ENCODE measurements at regions not wholly inside any gene's neighbourhood (a gene's known extent, or its start where the extent isn't known, plus 50 kb on each side); places are given as distances from the start of the nearest gene placed in this dataset.
A peak's percentile ranks its signal among the peaks of the same experiment; 100 is the strongest.

- no peak for ATAC-seq
- intact Hi-C loops (cut with DNase I, micrococcal nuclease) = no loop called here
- no peak for DNase-seq
These were observed 164.0 kb downstream of the SOX9 start for GRCh38 chr17:72284806-72285205.

DNA sequence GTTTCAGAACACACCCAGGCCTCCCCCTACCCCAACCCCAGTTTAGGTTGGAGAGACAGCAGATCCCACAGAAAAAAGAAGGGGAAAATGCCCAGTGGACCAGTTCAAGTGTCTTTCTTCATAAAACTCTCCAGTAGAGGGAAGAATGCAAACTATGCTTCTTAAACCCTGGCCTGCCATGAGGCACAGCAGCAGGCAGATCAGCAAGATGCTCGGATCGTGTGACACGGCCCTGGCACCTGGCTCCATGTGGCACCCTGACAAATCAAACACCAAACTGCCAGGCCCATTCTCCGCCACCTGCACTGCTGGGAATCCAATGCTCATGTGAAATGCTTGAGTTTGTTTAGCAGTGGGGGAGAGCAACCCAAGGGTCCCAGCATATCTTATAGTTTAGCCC, 166.8 kb downstream of the SOX9 start:
- ATAC-seq (no peak), DNase-seq (no peak)
- intact Hi-C loops (cut with DNase I, micrococcal nuclease) = no loop called here

- intact Hi-C loops (cut with DNase I, micrococcal nuclease) = no loop called here
- no peak for ATAC-seq
- no peak for DNase-seq
These were observed 173.7 kb downstream of the SOX9 start for GRCh38 chr17:72294487-72294893.

DNA sequence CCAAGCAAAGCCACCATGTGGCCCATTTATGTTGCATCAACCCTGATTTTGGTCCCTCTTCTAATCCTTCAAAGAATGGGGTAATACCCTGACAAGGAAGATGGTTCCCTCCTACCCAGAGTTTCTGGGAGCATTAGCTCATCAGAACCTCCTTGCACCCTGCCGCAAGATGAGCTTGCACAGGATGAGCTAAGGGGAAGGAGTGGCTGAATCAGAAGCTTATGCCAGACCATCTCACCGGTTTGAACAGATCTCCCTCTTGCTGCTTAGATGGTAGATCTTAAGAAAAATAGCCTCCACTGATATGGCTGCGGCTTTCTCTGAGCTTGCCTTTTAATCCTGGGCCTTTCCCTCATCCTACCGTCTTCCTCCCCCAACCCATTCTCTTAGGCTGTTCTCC, 175.1 kb downstream of the SOX9 start:
- intact Hi-C loops (cut with DNase I, micrococcal nuclease) = no loop called here
- no peak for ATAC-seq
- no peak for DNase-seq

DNA sequence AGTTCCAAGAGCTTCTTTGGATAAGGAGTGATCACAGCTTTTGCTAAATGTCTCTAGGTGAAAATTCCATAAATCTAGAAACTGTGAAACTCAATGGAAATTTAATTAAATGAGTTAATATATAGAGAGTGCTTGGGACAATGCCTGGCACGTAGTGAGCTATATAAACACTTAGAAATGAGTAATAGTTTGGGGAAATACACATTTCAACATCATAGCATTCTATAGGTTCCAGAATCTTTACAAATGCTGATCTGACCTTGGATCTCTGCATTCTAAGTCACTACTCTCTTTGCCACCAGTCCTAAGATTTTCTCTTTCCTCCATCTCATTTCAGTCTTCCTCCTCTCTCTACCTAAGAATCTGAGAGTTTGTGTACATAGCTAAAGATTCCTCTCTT, 175.6 kb downstream of the SOX9 start:
- intact Hi-C loops (cut with DNase I, micrococcal nuclease) = no loop called here
- no peak for DNase-seq
- ATAC-seq = no peak

- ATAC-seq (no peak), DNase-seq (no peak)
- intact Hi-C loops (cut with DNase I, micrococcal nuclease) = no loop called here
These were observed 176.7 kb downstream of the SOX9 start for GRCh38 chr17:72297326-72298115.

DNA sequence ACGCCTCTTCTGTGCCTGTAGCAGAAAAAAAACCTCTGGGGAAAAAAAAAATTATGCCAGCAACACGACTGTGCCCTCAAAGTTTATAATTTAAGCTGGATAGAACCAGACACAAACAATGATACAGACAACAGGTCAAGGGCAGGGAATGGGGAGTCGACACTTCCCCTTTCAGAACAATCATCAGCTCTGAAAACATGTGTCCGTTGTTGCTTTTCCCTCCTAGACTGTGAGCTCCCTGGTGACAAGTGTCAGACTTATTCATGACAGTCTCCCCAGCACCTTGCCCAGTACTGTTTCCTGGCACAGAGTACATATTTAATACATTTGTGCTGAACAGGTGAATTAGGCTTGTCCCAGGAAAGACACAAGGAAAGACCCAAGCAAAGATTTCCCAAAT, 178.3 kb downstream of the SOX9 start:
- DNase-seq = no peak
- ATAC-seq = no peak
- intact Hi-C loops (cut with DNase I, micrococcal nuclease) = no loop called here

- intact Hi-C loops (cut with DNase I, micrococcal nuclease) = no loop called here
- DNase-seq (no peak), ATAC-seq (no peak)
These were observed 178.8 kb downstream of the SOX9 start for GRCh38 chr17:72299592-72299991.

DNA sequence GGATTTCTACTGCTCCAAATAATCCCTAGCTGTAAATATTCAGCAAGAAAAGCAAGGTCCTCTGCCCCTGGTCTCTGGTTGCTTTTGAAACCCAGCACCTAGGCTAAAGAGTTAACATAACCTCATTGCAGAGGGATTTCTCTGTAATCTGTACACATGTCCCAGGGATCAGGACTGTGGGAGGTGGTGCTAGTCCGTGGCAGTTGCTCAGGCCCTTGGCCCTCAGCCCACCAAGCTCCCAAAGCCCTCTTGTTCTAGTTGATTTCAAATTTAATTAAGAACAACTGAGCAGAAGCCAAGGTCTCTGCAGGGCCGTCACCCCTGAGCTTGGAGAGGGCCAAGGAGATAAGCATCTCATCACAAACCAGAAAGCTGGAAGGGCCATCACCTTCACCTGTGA, 181.1 kb downstream of the SOX9 start:
- intact Hi-C loops (cut with DNase I, micrococcal nuclease) = no loop called here
- DNase-seq (no peak), ATAC-seq (no peak)

DNA sequence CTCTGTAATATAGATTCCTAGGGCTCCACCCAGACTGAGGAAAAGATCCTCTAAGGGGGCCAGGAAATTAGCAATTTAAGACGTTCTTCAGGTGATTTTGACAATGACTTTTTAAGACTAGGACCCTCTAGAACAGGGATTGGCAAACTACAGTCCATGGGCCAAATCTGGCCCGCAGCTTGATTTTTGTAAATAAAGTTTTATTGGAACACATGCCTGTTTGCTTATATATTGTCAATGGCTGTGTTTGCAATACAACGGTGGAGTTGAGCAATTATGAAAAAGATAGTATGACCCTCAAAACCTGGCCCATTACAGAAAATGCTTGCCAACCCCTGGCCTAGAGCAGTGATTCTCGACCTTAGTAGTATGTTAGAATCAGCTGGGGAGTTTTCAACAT, 181.9 kb downstream of the SOX9 start:
- ATAC-seq = no peak
- intact Hi-C loops (cut with DNase I, micrococcal nuclease) = no loop called here
- DNase-seq = no peak

DNA sequence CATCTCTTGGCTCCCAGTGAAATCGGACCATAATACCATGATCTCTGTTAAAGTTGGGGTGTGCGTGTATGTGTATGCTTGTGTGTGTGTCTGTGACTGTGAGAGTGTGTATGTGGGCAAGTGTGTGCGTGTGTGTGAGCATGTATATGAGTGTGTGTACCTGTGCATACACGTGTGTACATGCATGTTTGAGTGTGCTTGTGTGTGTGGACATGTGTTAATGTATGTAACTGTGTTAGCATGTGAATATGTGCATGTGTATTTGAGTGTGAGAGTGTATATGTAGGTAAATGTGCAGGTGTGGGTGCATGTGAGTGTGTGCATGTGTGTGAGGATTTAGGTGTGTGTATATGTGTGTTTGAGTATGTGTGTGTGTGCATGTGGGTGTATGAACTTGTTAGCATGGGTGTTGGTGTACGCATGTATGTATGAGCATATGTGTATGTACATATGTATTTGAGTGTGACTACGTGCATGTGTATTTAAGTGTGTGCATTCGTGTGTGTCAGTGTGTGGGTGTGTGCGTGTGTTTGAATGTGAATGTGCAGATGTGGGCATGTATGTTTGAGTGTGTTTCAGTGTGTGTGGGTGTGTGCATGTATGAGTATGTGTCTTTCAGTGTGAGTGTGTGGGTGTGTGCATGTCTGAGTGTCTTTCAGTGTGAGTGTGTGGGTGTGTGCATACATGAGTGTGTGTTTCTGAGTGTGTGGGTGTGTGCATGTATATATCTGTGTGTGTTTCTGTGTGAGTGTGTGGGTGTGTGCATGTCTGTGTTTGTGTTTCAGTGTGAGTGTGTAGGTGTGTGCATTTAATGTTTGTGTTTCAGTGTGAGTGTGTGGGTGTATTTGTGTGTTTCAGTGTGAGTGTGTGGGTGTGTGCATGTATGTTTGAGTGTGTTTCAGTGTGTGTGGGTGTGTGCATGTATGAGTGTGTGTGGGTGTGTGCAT, 183.2 kb downstream of the SOX9 start:
- no peak for ATAC-seq
- intact Hi-C loops (cut with DNase I, micrococcal nuclease) = no loop called here

DNA sequence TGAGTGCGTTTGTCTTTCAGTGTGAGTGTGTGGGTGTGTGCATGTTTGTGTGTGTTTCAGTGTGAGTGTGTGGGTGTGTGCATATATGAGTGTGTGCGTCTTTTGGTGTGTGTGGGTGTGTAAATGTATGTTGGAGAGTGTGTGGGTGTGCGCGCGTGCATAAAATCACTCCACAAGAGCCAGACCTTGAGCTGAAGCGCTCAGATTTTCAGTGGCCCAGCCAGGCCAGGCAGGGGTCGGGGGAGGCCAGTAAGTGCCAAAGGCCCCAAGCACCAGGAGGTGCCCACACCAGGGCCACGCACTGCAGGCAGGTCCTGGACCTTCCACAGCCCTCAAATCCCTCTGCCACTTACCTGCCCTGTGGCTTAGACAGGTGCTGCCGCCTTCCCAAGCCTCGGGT, 184.0 kb downstream of the SOX9 start:
- intact Hi-C loops (cut with DNase I, micrococcal nuclease) = no loop called here
- no peak for ATAC-seq
- DNase-seq = no peak

More for the DNA sequence above, 183.2 kb downstream of the SOX9 start:
- no peak for DNase-seq

DNA sequence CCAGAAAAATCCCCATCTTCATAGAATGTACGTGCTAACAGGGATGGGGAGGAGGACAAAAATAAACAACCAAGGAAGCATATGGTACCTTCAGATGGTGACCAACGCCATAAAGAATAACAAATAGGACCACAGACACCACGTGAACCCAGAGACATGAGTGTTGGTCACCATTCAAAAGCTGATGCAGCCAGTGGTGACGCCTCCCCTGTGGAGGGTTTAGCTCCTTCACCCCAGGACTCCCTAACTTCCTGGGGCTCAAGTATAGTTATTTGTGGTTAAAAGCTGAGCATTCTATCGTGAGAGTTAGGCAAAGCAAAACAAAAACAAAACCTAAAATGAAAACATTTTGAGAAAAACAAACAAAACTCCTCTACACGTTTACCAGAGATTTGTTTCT, 184.7 kb downstream of the SOX9 start:
- ATAC-seq (no peak), DNase-seq (no peak)
- intact Hi-C loops (cut with DNase I, micrococcal nuclease) = no loop called here

GRCh38 chr17:72306037-72306436, 185.2 kb downstream of the SOX9 start:
- ATAC-seq (no peak), DNase-seq (no peak)
- intact Hi-C loops (cut with DNase I, micrococcal nuclease) = no loop called here

DNA sequence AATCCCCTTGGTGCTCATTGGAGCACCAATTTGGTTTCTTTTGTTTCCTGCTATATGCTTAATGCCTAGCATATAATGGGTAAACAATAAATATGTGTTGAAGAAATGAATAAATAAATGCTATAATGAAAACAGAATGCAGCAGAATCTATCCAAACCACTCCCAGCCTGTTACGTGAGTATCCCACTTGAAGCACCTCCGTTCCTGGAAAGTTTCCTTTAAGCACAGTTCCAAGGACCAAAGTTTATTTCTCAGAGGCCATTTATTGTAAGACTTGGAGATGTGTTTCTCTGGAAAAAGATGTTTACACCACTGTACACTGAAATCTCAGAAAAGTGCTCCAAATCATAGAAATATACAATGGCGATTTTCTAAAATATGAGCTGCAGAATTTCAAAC, 187.0 kb downstream of the SOX9 start:
- ATAC-seq (no peak), DNase-seq (no peak)
- intact Hi-C loops (cut with DNase I, micrococcal nuclease) = no loop called here

- ATAC-seq (peak; percentile 46), DNase-seq (no peak)
- intact Hi-C loops (cut with DNase I, micrococcal nuclease) = no loop called here
These were observed 188.0 kb downstream of the SOX9 start for GRCh38 chr17:72308744-72309385.

GRCh38 chr17:72311004-72311403, 190.2 kb downstream of the SOX9 start:
- ATAC-seq (no peak), DNase-seq (no peak)
- intact Hi-C loops (cut with DNase I, micrococcal nuclease) = no loop called here

DNA sequence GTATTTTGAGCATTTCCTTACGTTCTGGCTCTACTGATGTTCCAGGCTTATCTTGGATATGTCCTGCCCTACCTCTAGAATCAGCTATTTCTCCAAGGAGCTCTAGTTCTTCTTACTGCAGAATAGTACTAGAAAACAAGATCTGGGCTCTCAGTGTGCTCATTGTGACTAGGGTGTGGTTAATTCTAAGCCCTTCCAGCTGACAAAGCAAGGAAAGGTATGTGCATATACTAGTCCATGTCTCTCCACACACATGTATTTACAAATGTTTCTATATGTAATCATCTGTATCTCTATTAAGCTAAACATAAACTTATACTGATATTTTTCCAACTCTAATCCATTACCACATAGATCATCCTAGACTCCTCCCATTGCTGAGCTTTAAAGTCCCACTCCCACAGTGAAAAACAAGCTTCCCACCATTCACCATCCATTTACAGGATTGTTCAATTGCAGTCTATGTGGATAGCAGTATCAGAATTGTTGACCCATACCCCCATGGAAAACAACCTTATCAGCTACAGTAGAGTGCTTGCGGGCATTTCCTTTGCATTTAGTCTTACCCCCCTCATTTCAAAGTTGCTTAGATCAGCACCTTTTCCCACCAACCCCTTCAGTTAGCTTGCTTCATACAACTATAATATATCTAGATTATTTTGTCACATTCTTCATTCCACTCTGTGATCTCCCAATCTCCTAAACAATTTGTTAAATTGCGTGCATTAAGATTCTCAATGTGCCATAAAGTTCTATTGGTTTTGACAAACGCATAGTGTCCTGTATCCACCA, 194.5 kb downstream of the SOX9 start:
- intact Hi-C loops (cut with DNase I, micrococcal nuclease) = no loop called here
- DNase-seq = no peak
- no peak for ATAC-seq

- ATAC-seq (no peak), DNase-seq (no peak)
- intact Hi-C loops (cut with DNase I, micrococcal nuclease) = no loop called here
These were observed 197.3 kb downstream of the SOX9 start for GRCh38 chr17:72318131-72318530.

All from left colon (tissue), 2 donors.